Activated CD4-positive, CD25-positive, alpha-beta regulatory T cell treated with anti-CD3 and anti-CD28 coated beads, Interleukin-2, amount 50 U/mL, for 16 hours (primary cell): ENCODE measurements at regions not wholly inside any gene's neighbourhood (a gene's known extent, or its start where the extent isn't known, plus 50 kb on each side); places are given as distances from the start of the nearest gene placed in this dataset.
"Not testable (repeated sequence)": the region's sequence is repeated elsewhere in the genome, so short reads cannot be mapped to it uniquely, and the experiment has no call there.

Experiments used
- DNase-seq: peaks from one replicate; pipeline ENCODE4 v3.0.0-alpha.2; 2020; ENCODE audit warnings: low read depth, low spot score

GRCh38 chr22:27310966-27311697 lies 490.4 kb downstream of the MN1 start:
- no peak for DNase-seq

DNA sequence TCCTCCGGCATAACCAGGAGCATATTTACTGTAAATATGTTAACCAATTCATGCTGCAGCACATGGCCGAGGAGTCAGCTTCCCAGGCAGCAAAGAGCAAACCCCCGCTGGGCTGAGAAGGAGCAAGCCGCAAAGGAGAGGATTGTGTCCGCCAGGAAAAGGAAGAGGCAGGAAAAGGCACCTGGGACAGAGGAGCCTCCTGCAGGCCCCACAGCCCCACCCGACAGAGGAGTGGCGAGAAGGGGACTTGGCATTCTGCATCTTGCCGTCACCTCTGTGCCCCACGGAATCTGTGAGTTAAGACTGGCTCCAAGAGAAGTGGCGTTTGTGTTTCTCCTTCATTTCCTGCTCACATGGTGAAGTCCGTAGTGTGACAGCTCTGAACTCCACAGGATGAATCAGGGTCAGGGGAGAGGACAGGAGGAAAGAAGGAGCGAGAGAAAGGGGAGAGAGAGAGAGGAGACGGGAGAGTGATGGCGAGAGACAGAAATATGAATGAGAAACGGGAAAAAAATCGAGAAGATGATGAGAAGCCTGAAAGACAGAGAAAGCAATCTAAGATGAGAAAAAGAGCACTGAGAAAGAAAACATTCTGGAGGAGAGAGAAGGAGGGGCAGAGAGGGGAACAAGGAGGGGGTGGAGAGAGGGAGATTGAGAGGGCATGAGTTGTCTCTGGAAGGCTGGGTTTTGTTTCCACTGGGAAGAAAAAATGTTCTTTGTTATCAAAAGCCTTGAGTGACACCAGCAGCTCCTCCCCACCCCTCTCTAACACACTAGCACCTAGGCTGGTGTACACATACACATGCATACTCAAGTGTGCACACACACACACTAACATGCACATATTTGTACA lies 489.6 kb downstream of the MN1 start:
- no peak for DNase-seq

- no peak for DNase-seq
Observed at GRCh38 chr22:27312565-27312964, 489.0 kb downstream of the MN1 start.

GRCh38 chr22:27312966-27313855 lies 488.3 kb downstream of the MN1 start:
- no peak for DNase-seq

DNA sequence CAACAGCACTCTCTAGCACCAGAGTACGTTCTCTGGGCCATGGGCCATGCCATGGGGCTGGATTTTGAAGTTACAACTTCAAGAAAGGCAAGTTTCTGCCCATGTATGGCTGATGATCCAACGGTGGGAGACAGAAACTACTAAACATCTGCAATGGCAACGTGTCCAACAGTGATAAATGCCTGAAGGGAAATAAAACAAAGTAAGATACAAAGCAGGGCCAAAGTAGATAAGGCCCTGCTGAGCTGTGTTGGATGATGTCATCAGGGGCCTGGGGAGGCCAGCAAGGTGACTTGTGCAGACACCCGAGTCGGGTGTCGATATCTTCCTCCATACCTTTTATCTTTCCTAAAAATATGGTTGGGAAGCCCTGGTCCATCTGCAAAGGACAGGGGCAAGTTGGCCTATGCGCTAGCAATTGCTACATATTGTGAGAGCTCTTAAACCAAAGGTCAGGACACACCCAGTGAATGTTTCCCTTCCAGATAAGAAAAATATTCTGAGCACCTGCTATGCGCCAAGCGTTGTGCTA lies 487.2 kb downstream of the MN1 start:
- no peak for DNase-seq

- DNase-seq = no peak
Observed at GRCh38 chr22:27315833-27316232, 485.7 kb downstream of the MN1 start.

- DNase-seq = no peak
Observed at GRCh38 chr22:27317096-27317495, 484.5 kb downstream of the MN1 start.

DNA sequence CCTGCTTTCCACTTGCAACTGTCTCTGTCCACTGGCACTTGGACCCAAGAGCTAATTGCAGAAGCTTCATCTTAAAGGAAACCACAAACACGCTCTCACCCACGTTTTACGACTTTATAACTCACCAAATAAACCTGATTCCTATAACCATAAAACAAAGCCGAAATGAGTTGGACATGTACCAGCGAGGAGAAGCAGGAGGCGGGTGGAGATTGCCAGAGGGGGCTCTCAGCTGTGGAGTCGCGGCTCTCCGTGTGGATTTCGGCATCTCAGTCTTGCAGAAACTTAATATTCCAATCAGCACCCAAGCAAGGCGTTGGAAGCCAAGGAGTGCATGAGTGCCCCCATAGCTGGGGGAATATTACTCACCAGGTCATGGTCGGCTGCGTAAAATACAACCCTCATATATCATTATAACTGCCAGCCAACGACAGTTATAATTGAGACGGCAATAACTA lies 483.6 kb downstream of the MN1 start:
- no peak for DNase-seq

DNA sequence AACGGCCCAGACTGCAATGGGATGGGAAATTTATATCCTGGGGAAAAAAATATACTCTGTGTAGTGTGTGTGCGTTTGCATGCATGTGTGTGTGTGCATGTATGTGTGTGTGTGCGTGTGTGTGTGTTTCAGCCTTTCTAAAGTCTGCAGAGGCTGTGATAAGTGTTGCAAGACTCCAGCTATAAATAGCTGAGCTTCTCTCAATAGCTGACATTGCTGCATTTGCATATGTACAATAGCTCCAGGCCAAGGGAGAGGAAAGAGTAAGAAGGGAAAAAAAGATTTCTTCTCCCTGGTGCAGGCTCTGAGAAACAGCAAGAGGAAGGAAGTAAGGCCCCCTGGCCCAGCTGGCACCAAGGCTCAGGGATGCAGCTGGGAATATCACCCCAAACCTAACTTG lies 483.0 kb downstream of the MN1 start:
- DNase-seq = no peak

GRCh38 chr22:27323661-27324060 lies 477.9 kb downstream of the MN1 start:
- DNase-seq = no peak

DNA sequence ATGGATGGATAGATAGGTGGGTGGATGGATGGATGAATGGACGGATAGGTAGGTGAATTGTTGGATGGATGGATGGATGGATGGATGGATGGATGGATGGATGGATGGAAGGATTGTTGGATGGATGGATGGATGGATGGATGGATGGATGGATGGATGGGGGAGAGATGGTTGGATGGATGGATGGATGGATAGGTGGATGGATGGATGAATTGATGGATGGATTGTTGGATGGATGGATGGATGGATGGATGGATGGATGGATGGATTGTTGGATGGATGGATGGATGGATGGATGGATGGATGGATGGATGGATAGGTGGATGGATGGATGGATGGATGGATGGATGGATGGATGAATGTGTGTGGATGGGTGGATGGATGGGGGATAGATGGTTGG lies 476.6 kb downstream of the MN1 start:
- not testable (repeated sequence) for DNase-seq

- DNase-seq = no peak
Observed at GRCh38 chr22:27327497-27327896, 474.1 kb downstream of the MN1 start.

DNA sequence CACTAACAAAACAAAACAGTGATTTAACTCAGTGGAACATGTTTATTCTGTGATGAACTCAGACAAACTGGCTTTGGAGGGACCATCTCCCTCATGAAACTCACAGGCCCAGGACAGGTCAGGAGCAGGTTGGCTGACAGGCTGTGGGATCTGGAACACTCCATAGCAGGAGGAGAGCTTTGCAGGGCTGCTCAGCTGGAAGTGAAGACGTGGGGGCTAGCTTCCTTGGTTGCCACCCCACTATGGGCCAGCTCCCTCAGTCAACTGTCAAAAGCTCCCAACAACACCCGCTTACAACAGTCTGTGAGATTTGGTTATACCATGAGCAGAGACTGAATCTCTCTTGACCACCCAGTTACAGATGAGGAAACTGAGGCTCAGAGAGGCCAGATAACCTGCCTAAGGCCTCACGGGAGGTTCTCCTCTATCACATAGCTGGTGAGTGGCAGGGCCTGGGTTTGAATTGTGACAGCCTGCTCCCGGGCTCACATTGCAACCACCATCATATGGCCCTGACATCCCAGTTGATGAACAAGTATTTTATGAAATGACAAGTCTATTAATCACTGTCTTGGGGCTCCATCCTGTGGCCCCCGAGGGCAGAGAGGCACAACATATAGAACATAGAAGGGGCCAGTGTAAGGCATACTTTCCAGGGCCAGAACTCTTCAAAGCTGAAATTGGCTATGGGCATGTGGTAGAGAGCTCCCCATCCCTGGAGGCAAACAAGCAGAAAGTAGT lies 473.4 kb downstream of the MN1 start:
- DNase-seq = no peak

DNA sequence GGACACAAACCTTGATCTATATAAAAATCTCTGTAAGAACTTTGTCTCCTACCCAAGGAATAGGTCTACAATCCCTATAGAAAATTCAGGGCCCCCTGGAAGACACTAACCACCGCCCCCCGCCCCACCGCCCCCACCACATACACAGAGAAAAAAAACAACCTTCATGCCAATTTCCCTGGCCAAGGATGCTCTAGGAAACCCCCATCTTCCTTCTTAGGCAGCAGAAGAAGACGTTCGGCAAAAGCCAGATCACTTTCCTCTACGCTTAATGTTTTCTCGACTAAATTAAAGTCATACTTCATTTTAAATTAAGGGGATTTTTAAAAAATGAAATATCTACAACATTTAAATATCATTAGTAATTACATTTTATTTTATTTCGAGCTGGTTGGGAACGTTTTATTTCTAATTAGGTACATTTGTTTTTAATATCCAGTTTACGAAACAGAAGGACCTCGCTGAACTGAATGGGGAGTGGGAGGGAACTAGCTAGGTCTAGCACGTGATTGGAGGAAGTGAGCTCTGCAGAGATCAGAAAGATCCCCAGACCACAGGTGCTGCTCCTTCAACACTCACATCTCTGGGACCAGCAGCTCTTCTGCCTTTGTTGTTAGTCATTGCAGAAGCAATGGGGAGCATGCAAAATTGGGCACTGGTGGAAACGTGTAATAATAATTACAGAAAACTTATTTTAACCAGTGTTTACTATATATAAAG lies 472.3 kb downstream of the MN1 start:
- no peak for DNase-seq

DNA sequence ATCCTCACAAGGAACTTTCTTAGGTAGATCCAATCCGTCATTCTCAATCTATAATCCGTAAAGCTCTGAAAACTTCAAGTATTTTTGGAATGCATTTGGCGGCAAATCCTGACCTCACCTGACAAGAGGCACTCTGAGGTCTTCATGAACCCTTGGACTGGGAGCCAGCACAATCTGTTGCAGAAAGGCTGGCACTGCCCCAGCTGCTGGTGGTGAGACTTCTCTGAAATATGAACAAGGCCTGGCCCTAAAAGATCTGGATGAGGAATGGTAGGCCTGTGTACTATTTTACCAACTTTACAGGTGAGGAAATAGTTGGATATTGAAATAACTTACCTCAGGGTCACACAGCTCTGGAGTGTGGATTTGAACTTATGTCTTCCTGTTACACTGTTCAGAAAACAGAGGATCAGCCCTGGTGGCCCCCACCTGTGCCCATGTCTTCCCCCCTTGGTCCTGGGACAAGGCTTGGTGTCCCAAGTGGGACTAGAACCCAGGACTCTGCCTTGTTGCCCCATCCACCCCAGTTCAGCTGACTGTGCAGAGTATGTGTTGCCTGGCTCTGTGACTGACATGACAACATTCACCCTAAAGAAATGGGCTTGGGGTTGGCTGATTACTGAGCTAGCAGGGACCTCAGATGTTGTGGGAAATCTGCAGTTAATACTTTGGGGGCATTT lies 471.4 kb downstream of the MN1 start:
- DNase-seq = no peak

DNA sequence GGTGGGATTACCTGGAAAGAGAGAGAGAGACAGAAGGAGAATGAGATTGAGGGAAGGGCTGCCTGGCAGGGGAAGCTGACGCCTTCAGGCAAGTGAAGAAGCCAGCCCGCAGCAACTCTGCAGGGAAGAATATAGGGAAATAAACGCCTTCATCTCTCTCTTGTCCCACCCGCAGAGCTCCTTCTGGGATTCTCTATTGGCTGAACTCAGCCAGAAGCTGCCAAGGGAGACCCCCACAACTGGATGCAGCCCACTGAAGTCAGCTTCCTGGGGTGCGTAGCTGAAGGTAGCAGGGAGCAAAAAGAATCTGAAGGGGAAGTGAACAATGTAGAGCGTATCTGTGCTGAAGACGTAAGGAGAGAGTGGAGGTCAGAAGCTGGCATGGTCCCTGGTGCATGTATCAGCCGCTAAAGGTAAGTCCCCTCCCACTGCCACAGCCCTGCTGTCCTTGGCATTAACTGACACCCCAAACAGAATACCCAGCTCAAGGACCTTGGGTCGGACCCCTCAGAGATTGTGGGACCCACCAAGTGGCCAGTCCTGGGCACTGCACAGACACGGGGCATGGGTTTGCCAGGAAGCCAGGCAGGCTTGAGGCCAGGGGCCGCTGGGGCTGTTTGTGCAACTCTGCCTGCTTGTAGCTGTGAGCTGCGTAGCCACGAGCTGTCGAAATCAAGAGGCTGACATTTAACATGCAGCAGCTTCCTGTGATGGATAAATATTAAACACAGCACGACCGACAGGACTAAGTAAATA lies 469.9 kb downstream of the MN1 start:
- no peak for DNase-seq

DNA sequence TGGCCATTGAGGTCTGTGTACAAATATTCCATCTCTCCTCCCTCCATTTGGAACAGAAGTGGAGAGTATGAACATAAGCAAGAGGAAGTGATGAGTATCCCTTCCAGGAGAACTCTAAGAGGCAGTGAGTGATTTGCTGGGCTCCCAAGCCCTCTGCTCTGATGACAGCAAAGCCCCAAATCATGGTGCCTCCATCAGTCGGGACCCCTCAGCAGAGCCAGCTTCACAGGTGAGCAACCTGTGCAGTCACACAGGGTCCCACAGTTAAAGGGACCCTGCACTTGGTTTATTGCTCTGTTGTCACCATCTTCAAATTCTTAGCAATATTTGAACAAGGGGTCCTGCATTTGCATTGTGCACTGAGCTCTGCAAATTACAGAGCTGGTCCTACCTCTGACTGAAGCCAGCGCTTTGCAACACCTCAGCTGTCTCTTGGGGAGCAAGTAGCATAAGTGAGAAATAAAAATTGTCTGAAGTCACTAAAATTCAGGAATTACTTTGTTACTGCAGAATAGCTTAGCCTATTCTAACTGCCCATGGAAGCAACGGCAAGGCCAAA lies 466.4 kb downstream of the MN1 start:
- DNase-seq = no peak
